ENCODE measurements at regions not wholly inside any gene's neighbourhood (a gene's known extent, or its start where the extent isn't known, plus 50 kb on each side); places are given as distances from the start of the nearest gene placed in this dataset.

DNA sequence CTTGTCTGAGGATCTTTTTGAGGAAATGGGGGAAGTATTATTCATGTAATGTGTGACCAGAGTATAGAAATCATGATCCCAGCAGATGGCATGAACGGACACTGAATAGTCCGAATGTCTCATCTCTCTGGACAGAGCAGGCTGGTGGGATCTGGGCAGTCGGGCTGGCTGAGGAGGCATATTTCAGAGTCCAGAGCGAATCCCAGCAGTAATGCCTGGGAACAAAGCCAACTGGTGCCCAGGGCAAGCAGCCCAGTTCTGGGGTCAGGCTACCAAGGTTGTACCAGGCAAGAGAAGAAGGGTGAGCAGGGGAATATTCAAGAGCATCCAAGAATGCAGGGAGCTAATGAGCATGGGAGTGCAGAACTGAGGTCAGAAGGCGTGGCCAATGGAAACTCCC is 306.4 kb downstream of the ZSWIM6 start:
- Histone ChIP-seq H3K9me3 (ENCODE audit: control insufficient read depth in 2 of 3, insufficient read depth in 1 of 3, low read length in 3 of 3) (no peaks in the 10 kb centered on the region), H3K27me3 (ENCODE audit: control insufficient read depth, insufficient read depth, low read length) (no peaks in the 10 kb centered on the region), H3K4me3 (ENCODE audit: low read length in 3 of 3) (no peak overlapping the region), H3K27ac (ENCODE audit: low read depth in 2 of 2, low read length in 2 of 2) (no peak overlapping the region), H3K4me1 (ENCODE audit: control insufficient read depth in 2 of 3, insufficient read depth in 2 of 3, low read depth in 1 of 3, low read length in 3 of 3) (no peaks in the 10 kb centered on the region), H3K36me3 (ENCODE audit: control insufficient read depth in 2 of 3, insufficient read depth in 3 of 3, low read length in 3 of 3) (no peaks in the 10 kb centered on the region), H3K9ac (ENCODE audit: low read length in 3 of 3) (no peak overlapping the region)
- FAIRE-seq (no peak), DNase-seq (no peak)
- intact Hi-C loops (cut with DNase I), result no loop called here
- TF ChIP-seq, protein P1, sequence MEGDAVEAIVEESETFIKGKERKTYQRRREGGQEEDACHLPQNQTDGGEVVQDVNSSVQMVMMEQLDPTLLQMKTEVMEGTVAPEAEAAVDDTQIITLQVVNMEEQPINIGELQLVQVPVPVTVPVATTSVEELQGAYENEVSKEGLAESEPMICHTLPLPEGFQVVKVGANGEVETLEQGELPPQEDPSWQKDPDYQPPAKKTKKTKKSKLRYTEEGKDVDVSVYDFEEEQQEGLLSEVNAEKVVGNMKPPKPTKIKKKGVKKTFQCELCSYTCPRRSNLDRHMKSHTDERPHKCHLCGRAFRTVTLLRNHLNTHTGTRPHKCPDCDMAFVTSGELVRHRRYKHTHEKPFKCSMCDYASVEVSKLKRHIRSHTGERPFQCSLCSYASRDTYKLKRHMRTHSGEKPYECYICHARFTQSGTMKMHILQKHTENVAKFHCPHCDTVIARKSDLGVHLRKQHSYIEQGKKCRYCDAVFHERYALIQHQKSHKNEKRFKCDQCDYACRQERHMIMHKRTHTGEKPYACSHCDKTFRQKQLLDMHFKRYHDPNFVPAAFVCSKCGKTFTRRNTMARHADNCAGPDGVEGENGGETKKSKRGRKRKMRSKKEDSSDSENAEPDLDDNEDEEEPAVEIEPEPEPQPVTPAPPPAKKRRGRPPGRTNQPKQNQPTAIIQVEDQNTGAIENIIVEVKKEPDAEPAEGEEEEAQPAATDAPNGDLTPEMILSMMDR (IDR thresholded peaks at IDR 0.05; ENCODE audit: borderline replicate concordance, extremely low read depth, insufficient read depth), result no peak

DNA sequence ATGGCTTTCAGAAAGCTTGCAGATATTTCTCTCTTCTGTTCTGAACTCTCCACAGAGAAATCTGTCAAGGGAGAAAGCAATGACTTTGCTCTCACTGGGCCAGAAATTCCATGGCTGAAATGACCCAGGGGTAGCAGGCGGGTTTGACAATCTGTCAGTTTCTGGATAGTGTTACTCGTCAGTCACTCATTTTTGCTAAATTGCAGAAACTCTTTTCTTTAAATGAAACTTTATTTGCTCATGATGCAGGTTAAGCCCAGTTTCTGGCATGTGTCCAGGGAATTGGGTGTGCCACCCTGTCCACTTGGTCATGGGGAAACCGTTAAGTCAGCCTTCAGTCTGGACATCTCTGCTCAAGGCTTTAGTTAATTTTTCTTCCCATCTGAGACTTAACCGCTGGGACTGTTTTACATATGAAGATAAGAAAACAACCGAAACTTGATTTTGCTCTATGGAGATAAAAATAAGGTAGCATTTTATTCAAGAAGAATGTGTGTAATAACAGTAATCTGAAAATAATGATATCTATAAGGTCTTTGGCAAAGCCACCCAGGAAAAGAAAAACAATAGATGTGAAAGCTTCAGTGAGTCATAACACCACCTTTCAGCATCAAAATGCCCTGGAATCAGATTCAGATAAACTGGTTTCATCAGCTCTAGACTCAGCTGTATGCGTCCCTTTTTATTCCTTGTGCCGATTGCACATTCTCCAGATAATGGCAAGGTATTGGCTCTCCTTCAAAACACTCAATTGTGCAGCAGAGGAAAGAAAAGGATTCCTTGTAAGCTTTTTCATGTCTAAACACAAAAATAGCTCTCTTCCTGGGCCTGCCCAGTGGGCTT is 308.3 kb downstream of the ZSWIM6 start:
- no peaks in the 10 kb centered on the region for H3K36me3 ChIP-seq (ENCODE audit: control insufficient read depth in 2 of 3, insufficient read depth in 3 of 3, low read length in 3 of 3)
- no peak for DNase-seq
- intact Hi-C loops (cut with DNase I), result no loop called here
- no peaks in the 10 kb centered on the region for H3K4me1 ChIP-seq (ENCODE audit: control insufficient read depth in 2 of 3, insufficient read depth in 2 of 3, low read depth in 1 of 3, low read length in 3 of 3)
- no peak overlapping the region for H3K9ac ChIP-seq (ENCODE audit: low read length in 3 of 3)
- H3K27me3 ChIP-seq (ENCODE audit: control insufficient read depth, insufficient read depth, low read length), result no peaks in the 10 kb centered on the region
- no peak overlapping the region for H3K27ac ChIP-seq (ENCODE audit: low read depth in 2 of 2, low read length in 2 of 2)
- no peak overlapping the region for H3K4me3 ChIP-seq (ENCODE audit: low read length in 3 of 3)
- no peaks in the 10 kb centered on the region for H3K9me3 ChIP-seq (ENCODE audit: control insufficient read depth in 2 of 3, insufficient read depth in 1 of 3, low read length in 3 of 3)
- TF ChIP-seq, protein P1 (IDR thresholded peaks at IDR 0.05; ENCODE audit: borderline replicate concordance, extremely low read depth, insufficient read depth), result no peak
- no peak for FAIRE-seq

DNA sequence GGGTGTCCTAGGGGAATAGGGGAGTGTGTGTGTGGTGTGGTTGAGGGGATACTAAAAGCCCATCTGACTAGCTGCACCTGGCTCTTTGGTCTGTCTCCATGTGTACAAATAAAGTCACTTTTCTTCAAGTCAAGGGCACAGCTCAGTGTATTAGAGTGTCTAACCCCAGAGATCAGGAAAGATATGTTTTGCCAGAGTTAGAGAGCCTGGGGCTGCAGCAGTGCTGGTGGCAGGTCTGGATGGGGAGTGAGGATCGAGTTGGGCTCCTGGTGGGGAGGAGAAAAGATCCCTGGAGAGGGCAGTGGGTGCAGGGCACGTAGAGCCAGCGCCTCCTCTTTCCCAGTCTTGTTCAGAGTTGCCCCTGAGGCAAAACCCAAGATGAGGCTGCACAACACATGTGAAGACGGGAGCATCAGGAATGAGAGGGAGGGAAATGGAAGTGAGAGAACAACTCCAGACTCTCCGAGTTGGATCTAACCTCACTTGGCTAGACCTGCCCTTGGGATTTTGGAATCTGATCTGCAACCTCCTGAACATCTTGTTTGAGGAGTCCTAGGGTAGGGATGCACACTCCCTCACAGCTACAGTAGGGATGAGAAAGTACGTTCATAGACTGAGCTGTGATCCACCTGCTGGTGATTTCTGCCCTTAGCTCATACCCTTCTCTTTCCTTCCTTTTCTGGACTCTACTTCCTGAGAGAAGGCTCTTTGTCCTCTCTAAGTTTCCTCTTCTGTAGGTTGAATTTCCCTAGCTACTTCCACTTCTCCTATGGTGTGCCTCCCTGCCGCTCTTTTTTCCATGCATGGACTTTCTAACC is 309.9 kb downstream of the ZSWIM6 start:
- TF ChIP-seq, protein P1 (IDR thresholded peaks at IDR 0.05; ENCODE audit: borderline replicate concordance, extremely low read depth, insufficient read depth), result peak; percentile 11
- Histone ChIP-seq H3K4me3 (ENCODE audit: low read length in 3 of 3) (no peak overlapping the region), H3K27me3 (ENCODE audit: control insufficient read depth, insufficient read depth, low read length) (no peaks in the 10 kb centered on the region), H3K27ac (ENCODE audit: low read depth in 2 of 2, low read length in 2 of 2) (no peak overlapping the region), H3K9ac (ENCODE audit: low read length in 3 of 3) (no peak overlapping the region), H3K4me1 (ENCODE audit: control insufficient read depth in 2 of 3, insufficient read depth in 2 of 3, low read depth in 1 of 3, low read length in 3 of 3) (no peaks in the 10 kb centered on the region), H3K9me3 (ENCODE audit: control insufficient read depth in 2 of 3, insufficient read depth in 1 of 3, low read length in 3 of 3) (no peaks in the 10 kb centered on the region), H3K36me3 (ENCODE audit: control insufficient read depth in 2 of 3, insufficient read depth in 3 of 3, low read length in 3 of 3) (no peaks in the 10 kb centered on the region)
- no peak for DNase-seq
- intact Hi-C loops (cut with DNase I), result no loop called here
- FAIRE-seq, result no peak

Data from kidney (tissue), 13 donors.